Tibial nerve (tissue), 4 donors: ENCODE measurements at regions not wholly inside any gene's neighbourhood (a gene's known extent, or its start where the extent isn't known, plus 50 kb on each side); places are given as distances from the start of the nearest gene placed in this dataset.

Experiments
- CTCF ChIP-seq, 5 experiments: fragments of 200-600 bp in 3 of 5; fragments of 450-650 bp in 2 of 5; sonication (generic) in 3 of 5; IDR thresholded peaks; one replicate each; pipeline ENCODE4 v1.5.1; 2016 to 2019; ENCODE audit warnings: antibody characterized with exemption in 5 of 5, mild to moderate bottlenecking in 3 of 5, moderate library complexity in 2 of 5
- EP300 ChIP-seq, 2 donors: sonication (generic); formaldehyde crosslinking; IDR thresholded peaks; one replicate each; pipeline ENCODE4 v1.6.1; 2017; ENCODE audit warnings: antibody characterized with exemption in 2 of 2, mild to moderate bottlenecking in 1 of 2
- POLR2A ChIP-seq, 2 donors: fragments of 450-650 bp; IDR thresholded peaks; one replicate each; pipeline ENCODE4 v1.6.1; 2017; ENCODE audit warnings: antibody characterized with exemption in 2 of 2, mild to moderate bottlenecking in 2 of 2, moderate library complexity in 2 of 2

GRCh38 chr3:75332794-75333193 is 331.3 kb upstream of the FRG2C start:
- TF ChIP-seq CTCF (IDR thresholded peaks at IDR 0.05), result no peak
- TF ChIP-seq POLR2A (IDR thresholded peaks at IDR 0.05), result no peak
- TF ChIP-seq EP300 (IDR thresholded peaks at IDR 0.05), result no peak
